Muscle of arm (tissue), 1 donor: ENCODE measurements at regions not wholly inside any gene's neighbourhood (a gene's known extent, or its start where the extent isn't known, plus 50 kb on each side); places are given as distances from the start of the nearest gene placed in this dataset.

ENCODE experiments used
- DNase-seq: peaks from one replicate; pipeline ENCODE4 v3.0.0-alpha.2; 2013

DNA sequence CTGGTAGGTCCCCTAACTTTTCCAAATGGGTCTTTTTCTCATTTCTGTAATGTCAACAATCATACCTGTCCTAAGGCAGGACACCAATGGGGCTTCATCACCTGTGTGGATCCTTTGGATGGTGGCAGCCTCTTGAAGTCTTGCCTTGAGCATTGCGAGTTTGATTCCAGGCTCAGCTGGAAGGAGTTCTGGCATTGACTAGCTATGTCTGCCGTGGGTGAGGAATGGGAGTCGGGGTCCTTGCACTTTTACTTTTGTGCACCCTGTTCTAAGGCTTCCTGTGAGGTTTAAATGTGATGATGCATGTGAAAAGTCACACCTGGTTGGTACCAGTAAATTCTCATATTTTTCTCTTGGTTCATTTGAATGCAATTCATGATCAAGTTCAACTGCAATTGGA is 55.9 kb upstream of the CTBP2 start:
- no peak for DNase-seq

DNA sequence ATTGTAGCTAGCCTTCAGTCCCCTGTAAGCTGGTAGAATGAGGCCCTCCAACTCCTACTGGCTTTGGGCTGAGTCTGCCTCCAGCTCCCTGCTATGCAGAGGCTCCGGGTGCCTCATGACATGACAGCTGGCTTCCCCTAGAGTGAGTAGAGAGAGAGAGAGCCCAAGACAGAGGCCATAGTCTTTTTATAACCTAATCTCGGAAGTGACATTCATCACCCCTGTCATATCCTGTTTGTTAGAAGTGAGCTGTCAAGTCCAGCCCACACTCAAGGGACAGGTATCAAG is 53.9 kb upstream of the CTBP2 start:
- DNase-seq, result no peak

- DNase-seq, result no peak
These were observed 53.3 kb upstream of the CTBP2 start for GRCh38 chr10:125213541-125214282.

DNA sequence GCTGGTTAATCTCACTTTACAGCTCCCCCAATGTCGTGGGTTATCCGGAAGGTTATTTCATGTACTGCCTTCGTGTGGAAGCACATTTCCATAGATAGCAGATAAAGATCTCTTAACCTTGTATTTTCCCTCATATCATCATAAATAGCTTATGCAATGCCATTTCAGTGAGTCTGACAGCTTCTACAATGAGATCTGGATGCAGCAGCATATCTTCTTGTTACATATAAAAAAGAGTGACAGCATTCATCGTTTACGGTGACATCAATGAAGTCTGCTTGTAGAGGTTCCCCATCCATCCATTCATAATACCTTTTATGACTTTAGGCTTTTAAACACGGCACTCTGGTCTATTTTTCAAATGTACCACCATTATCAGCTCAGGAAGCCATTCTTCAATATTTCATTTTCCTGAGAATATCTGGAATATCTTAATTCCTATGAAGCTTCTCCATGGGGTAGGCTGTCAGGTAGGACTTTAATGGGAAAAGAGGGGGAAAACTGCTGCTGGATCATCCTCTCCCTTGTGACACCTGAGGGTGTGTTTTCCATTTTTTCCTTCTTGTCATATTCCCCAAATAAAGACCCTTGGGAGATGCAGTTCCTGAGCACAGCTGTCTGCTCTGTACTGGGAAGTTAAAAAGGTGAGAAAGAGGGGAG is 51.9 kb upstream of the CTBP2 start:
- no peak for DNase-seq
